GM23338 (cell line): ENCODE measurements at regions not wholly inside any gene's neighbourhood (a gene's known extent, or its start where the extent isn't known, plus 50 kb on each side); places are given as distances from the start of the nearest gene placed in this dataset.

Experiments
- ATAC-seq: fragments of 200-7000 bp; cut with Tn5 transposase; 3 replicates; pipeline ENCODE4 v1.9.1; 2020
- DNase-seq: peaks from one replicate; pipeline ENCODE4 v3.0.0-alpha.2; 2015; ENCODE audit warnings: low spot score
- H2AFZ ChIP-seq: fragments of 200-600 bp; sonication (generic); 2 replicates; pipeline ENCODE4 v1.8.0; 2016; ENCODE audit warnings: antibody characterized with exemption, mild to moderate bottlenecking, moderate library complexity
- H3F3A ChIP-seq: fragments of 200-600 bp; sonication (generic); replicated peaks from 2 replicates; pipeline ENCODE4 v1.8.0; 2017; ENCODE audit warnings: antibody characterized with exemption, mixed run types, low read depth
- H3K27ac ChIP-seq: fragments of 200-600 bp; sonication (generic); 2 replicates; pipeline ENCODE4 v1.6.1; 2016; ENCODE audit warnings: low read depth
- H3K27me3 ChIP-seq: fragments of 200-600 bp; sonication (generic); 2 replicates; pipeline ENCODE4 v1.8.0; 2016; ENCODE audit warnings: mild to moderate bottlenecking, mixed run types, moderate library complexity; ENCODE audit not compliant: insufficient read depth
- H3K36me3 ChIP-seq: fragments of 200-600 bp; sonication (generic); 2 replicates; pipeline ENCODE4 v1.8.0; 2016; ENCODE audit warnings: mild to moderate bottlenecking; ENCODE audit not compliant: insufficient read depth
- H3K4me1 ChIP-seq: fragments of 200-600 bp; sonication (generic); 2 replicates; pipeline ENCODE4 v1.8.0; 2016; ENCODE audit warnings: mild to moderate bottlenecking, moderate library complexity; ENCODE audit not compliant: insufficient read depth
- H3K4me2 ChIP-seq: fragments of 200-600 bp; sonication (generic); 2 replicates; pipeline ENCODE4 v1.7.1; 2017; ENCODE audit warnings: mixed run types
- H3K4me3 ChIP-seq: fragments of 200-600 bp; sonication (generic); 2 replicates; pipeline ENCODE4 v1.6.1; 2016; ENCODE audit warnings: mixed run types
- H3K79me2 ChIP-seq: fragments of 200-600 bp; sonication (generic); replicated peaks from 2 replicates; pipeline ENCODE4 v1.8.0; 2017; ENCODE audit warnings: mild to moderate bottlenecking; ENCODE audit not compliant: insufficient read depth
- H3K9me2 ChIP-seq: fragments of 200-600 bp; sonication (generic); 2 replicates; pipeline ENCODE4 v1.8.0; 2017; ENCODE audit not compliant: insufficient read depth
- H4K20me1 ChIP-seq: fragments of 200-600 bp; sonication (generic); replicated peaks from 2 replicates; pipeline ENCODE4 v1.8.0; 2017; ENCODE audit warnings: mild to moderate bottlenecking; ENCODE audit not compliant: insufficient read depth
- H3K27ac Mint-ChIP-seq: 2 replicates; pipeline ENCODE4 v1.8.0; 2020; ENCODE audit warnings: inconsistent platforms, mild to moderate bottlenecking, moderate library complexity, mixed read lengths
- H3K27me3 Mint-ChIP-seq: 3 replicates; pipeline ENCODE4 v1.8.0; 2022; ENCODE audit warnings: low read depth, mild to moderate bottlenecking, moderate library complexity, mixed read lengths, inconsistent platforms; ENCODE audit not compliant: insufficient read depth, poor library complexity
- H3K36me3 Mint-ChIP-seq: 3 replicates; pipeline ENCODE4 v1.8.0; 2021; ENCODE audit warnings: low read depth, mild to moderate bottlenecking, inconsistent platforms, moderate library complexity, mixed read lengths
- H3K4me1 Mint-ChIP-seq: 3 replicates; pipeline ENCODE4 v1.8.0; 2020; ENCODE audit warnings: mild to moderate bottlenecking, inconsistent platforms, mixed read lengths
- H3K4me3 Mint-ChIP-seq: 3 replicates; pipeline ENCODE4 v1.8.0; 2021; ENCODE audit warnings: moderate library complexity, mild to moderate bottlenecking, inconsistent platforms, mixed read lengths
- H3K9me3 Mint-ChIP-seq: 3 replicates; pipeline ENCODE4 v1.8.0; 2020; ENCODE audit warnings: moderate library complexity, mild to moderate bottlenecking, inconsistent platforms, mixed read lengths
- CREB1 ChIP-seq: fragments of 250-450 bp; sonication (Bioruptor Pico); IDR thresholded peaks from 2 replicates; pipeline ENCODE4 v1.5.0; 2020; ENCODE audit warnings: low read depth, mild to moderate bottlenecking, moderate library complexity
- EZH2 ChIP-seq: fragments of 200-600 bp; sonication (generic); IDR thresholded peaks from one replicate; pipeline ENCODE4 v1.8.0; 2017; ENCODE audit warnings: antibody characterized with exemption, mild to moderate bottlenecking, low read depth; ENCODE audit not compliant: unreplicated experiment
- EZH2phosphoT487 ChIP-seq: fragments of 200-600 bp; sonication (generic); IDR thresholded peaks from one replicate; pipeline ENCODE4 v1.8.1; 2018; ENCODE audit warnings: antibody characterized with exemption; ENCODE audit not compliant: unreplicated experiment
- JUNB ChIP-seq: IDR thresholded peaks from one replicate; pipeline ENCODE4 v1.6.1; 2016; ENCODE audit warnings: antibody characterized with exemption; ENCODE audit not compliant: unreplicated experiment
- NANOG ChIP-seq: IDR thresholded peaks from 2 replicates; pipeline ENCODE4 v1.6.1; 2016; ENCODE audit warnings: antibody characterized with exemption, borderline replicate concordance
- POLR2AphosphoS5 ChIP-seq: IDR thresholded peaks from 2 replicates; pipeline ENCODE4 v1.6.1; 2016; ENCODE audit warnings: antibody characterized with exemption, low read depth
- STAT1 ChIP-seq: IDR thresholded peaks from one replicate; pipeline ENCODE4 v1.6.1; 2016; ENCODE audit warnings: antibody characterized with exemption; ENCODE audit not compliant: unreplicated experiment
- ZNF114 ChIP-seq: fragments of 250-450 bp; sonication (Bioruptor Pico); IDR thresholded peaks from 2 replicates; pipeline ENCODE4 v1.5.0; 2020; ENCODE audit warnings: mild to moderate bottlenecking, moderate library complexity
- ZNF331 ChIP-seq: fragments of 250-450 bp; sonication (Bioruptor Pico); IDR thresholded peaks from 2 replicates; pipeline ENCODE4 v1.5.0; 2020; ENCODE audit warnings: low read depth, mild to moderate bottlenecking, moderate library complexity
- TF ChIP-seq, protein P1 (sequence below), 2 experiments: fragments of 200-600 bp in 1 of 2; sonication (generic) in 1 of 2; conservative IDR thresholded peaks; 2 replicates each; pipeline versions ENCODE4 v1.5.1 to v1.6.1; 2016 to 2017; ENCODE audit warnings: antibody characterized with exemption in 2 of 2, low read depth in 2 of 2, mild to moderate bottlenecking in 2 of 2, moderate library complexity in 1 of 2
- TF ChIP-seq, protein P2 (sequence below): IDR thresholded peaks from 2 replicates; pipeline ENCODE4 v1.6.1; 2016; ENCODE audit warnings: antibody characterized with exemption
- TF ChIP-seq, protein P3 (sequence below): IDR thresholded peaks from one replicate; pipeline ENCODE4 v1.6.1; 2018; ENCODE audit warnings: antibody characterized with exemption; ENCODE audit not compliant: unreplicated experiment
- TF ChIP-seq, protein P4 (sequence below): fragments of 250-450 bp; sonication (Bioruptor Pico); IDR thresholded peaks from 2 replicates; pipeline ENCODE4 v1.5.0; 2020; ENCODE audit warnings: mild to moderate bottlenecking, moderate library complexity

DNA sequence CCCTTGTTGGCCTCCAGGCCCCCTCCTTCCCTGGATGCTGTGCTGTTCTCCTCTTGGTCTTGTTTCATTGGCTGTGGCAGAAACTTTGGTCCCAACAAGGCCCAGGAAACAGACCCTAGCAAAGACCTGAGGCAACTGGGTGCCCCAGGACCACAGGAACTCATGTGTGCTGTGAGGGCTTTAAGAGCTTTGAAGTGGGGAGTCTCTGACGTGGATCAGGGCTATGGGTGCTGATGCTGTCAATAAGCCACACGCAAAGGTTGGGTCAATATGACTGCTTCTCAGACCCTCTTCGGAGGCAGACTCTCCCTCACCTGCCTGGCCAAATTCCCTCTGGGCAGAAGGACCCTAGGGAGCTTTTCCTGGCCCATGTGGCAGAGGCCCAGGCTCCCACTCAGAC, 91.5 kb upstream of the MLN start:
- H3K4me1 Mint-ChIP-seq, result peaks cover 8% of the 10 kb centered on the region
- no peaks in the 10 kb centered on the region; the same call in 1 of the 2 replicates for H3K4me1 ChIP-seq
- no peaks in the 10 kb centered on the region for H3K36me3 ChIP-seq
- H3K27ac Mint-ChIP-seq, result no peak overlapping the region
- H2AFZ ChIP-seq, result no peak overlapping the region
- no peaks in the 10 kb centered on the region for H3F3A ChIP-seq
- H3K36me3 Mint-ChIP-seq, result no peaks in the 10 kb centered on the region
- H3K4me3 ChIP-seq, result no peak overlapping the region
- no peaks in the 10 kb centered on the region for H4K20me1 ChIP-seq
- DNase-seq, result no peak
- TF ChIP-seq EZH2 (no peak), ZNF114 (CRISPR knock-in tag) (no peak), STAT1 (no peak), POLR2AphosphoS5 (no peak), JUNB (no peak), EZH2phosphoT487 (no peak), NANOG (no peak), ZNF331 (no peak), CREB1 (CRISPR knock-in tag) (no peak)
- TF ChIP-seq, protein P1, sequence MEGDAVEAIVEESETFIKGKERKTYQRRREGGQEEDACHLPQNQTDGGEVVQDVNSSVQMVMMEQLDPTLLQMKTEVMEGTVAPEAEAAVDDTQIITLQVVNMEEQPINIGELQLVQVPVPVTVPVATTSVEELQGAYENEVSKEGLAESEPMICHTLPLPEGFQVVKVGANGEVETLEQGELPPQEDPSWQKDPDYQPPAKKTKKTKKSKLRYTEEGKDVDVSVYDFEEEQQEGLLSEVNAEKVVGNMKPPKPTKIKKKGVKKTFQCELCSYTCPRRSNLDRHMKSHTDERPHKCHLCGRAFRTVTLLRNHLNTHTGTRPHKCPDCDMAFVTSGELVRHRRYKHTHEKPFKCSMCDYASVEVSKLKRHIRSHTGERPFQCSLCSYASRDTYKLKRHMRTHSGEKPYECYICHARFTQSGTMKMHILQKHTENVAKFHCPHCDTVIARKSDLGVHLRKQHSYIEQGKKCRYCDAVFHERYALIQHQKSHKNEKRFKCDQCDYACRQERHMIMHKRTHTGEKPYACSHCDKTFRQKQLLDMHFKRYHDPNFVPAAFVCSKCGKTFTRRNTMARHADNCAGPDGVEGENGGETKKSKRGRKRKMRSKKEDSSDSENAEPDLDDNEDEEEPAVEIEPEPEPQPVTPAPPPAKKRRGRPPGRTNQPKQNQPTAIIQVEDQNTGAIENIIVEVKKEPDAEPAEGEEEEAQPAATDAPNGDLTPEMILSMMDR (conservative IDR thresholded peaks at IDR 0.05; ENCODE audit: low read depth in 2 of 2), result no peak
- TF ChIP-seq, protein P2, sequence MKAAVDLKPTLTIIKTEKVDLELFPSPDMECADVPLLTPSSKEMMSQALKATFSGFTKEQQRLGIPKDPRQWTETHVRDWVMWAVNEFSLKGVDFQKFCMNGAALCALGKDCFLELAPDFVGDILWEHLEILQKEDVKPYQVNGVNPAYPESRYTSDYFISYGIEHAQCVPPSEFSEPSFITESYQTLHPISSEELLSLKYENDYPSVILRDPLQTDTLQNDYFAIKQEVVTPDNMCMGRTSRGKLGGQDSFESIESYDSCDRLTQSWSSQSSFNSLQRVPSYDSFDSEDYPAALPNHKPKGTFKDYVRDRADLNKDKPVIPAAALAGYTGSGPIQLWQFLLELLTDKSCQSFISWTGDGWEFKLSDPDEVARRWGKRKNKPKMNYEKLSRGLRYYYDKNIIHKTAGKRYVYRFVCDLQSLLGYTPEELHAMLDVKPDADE, result no peak
- TF ChIP-seq, protein P3, sequence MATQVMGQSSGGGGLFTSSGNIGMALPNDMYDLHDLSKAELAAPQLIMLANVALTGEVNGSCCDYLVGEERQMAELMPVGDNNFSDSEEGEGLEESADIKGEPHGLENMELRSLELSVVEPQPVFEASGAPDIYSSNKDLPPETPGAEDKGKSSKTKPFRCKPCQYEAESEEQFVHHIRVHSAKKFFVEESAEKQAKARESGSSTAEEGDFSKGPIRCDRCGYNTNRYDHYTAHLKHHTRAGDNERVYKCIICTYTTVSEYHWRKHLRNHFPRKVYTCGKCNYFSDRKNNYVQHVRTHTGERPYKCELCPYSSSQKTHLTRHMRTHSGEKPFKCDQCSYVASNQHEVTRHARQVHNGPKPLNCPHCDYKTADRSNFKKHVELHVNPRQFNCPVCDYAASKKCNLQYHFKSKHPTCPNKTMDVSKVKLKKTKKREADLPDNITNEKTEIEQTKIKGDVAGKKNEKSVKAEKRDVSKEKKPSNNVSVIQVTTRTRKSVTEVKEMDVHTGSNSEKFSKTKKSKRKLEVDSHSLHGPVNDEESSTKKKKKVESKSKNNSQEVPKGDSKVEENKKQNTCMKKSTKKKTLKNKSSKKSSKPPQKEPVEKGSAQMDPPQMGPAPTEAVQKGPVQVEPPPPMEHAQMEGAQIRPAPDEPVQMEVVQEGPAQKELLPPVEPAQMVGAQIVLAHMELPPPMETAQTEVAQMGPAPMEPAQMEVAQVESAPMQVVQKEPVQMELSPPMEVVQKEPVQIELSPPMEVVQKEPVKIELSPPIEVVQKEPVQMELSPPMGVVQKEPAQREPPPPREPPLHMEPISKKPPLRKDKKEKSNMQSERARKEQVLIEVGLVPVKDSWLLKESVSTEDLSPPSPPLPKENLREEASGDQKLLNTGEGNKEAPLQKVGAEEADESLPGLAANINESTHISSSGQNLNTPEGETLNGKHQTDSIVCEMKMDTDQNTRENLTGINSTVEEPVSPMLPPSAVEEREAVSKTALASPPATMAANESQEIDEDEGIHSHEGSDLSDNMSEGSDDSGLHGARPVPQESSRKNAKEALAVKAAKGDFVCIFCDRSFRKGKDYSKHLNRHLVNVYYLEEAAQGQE, result no peak
- TF ChIP-seq, protein P4, sequence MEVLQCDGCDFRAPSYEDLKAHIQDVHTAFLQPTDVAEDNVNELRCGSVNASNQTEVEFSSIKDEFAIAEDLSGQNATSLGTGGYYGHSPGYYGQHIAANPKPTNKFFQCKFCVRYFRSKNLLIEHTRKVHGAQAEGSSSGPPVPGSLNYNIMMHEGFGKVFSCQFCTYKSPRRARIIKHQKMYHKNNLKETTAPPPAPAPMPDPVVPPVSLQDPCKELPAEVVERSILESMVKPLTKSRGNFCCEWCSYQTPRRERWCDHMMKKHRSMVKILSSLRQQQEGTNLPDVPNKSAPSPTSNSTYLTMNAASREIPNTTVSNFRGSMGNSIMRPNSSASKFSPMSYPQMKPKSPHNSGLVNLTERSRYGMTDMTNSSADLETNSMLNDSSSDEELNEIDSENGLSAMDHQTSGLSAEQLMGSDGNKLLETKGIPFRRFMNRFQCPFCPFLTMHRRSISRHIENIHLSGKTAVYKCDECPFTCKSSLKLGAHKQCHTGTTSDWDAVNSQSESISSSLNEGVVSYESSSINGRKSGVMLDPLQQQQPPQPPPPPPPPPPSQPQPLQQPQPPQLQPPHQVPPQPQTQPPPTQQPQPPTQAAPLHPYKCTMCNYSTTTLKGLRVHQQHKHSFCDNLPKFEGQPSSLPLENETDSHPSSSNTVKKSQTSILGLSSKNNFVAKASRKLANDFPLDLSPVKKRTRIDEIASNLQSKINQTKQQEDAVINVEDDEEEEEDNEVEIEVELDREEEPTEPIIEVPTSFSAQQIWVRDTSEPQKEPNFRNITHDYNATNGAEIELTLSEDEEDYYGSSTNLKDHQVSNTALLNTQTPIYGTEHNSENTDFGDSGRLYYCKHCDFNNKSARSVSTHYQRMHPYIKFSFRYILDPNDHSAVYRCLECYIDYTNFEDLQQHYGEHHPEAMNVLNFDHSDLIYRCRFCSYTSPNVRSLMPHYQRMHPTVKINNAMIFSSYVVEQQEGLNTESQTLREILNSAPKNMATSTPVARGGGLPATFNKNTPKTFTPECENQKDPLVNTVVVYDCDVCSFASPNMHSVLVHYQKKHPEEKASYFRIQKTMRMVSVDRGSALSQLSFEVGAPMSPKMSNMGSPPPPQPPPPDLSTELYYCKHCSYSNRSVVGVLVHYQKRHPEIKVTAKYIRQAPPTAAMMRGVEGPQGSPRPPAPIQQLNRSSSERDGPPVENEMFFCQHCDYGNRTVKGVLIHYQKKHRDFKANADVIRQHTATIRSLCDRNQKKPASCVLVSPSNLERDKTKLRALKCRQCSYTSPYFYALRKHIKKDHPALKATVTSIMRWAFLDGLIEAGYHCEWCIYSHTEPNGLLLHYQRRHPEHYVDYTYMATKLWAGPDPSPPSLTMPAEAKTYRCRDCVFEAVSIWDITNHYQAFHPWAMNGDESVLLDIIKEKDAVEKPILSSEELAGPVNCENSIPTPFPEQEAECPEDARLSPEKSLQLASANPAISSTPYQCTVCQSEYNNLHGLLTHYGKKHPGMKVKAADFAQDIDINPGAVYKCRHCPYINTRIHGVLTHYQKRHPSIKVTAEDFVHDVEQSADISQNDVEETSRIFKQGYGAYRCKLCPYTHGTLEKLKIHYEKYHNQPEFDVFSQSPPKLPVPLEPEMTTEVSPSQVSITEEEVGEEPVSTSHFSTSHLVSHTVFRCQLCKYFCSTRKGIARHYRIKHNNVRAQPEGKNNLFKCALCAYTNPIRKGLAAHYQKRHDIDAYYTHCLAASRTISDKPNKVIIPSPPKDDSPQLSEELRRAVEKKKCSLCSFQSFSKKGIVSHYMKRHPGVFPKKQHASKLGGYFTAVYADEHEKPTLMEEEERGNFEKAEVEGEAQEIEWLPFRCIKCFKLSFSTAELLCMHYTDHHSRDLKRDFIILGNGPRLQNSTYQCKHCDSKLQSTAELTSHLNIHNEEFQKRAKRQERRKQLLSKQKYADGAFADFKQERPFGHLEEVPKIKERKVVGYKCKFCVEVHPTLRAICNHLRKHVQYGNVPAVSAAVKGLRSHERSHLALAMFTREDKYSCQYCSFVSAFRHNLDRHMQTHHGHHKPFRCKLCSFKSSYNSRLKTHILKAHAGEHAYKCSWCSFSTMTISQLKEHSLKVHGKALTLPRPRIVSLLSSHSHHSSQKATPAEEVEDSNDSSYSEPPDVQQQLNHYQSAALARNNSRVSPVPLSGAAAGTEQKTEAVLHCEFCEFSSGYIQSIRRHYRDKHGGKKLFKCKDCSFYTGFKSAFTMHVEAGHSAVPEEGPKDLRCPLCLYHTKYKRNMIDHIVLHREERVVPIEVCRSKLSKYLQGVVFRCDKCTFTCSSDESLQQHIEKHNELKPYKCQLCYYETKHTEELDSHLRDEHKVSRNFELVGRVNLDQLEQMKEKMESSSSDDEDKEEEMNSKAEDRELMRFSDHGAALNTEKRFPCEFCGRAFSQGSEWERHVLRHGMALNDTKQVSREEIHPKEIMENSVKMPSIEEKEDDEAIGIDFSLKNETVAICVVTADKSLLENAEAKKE (CRISPR knock-in tag), result no peak
- no peak overlapping the region for H3K27ac ChIP-seq
- H3K4me2 ChIP-seq, result no peak overlapping the region
- H3K9me3 Mint-ChIP-seq, result no peaks in the 10 kb centered on the region
- H3K27me3 ChIP-seq, result no peaks in the 10 kb centered on the region
- no peaks in the 10 kb centered on the region for H3K9me2 ChIP-seq
- ATAC-seq, result no peak
- H3K4me3 Mint-ChIP-seq, result no peak overlapping the region
- H3K27me3 Mint-ChIP-seq, result peaks cover 9% of the 10 kb centered on the region
- no peaks in the 10 kb centered on the region for H3K79me2 ChIP-seq
